ENCODE measurements at regions not wholly inside any gene's neighbourhood (a gene's known extent, or its start where the extent isn't known, plus 50 kb on each side); places are given as distances from the start of the nearest gene placed in this dataset.
A peak's percentile ranks its signal among the peaks of the same experiment; 100 is the strongest.

GRCh38 chr6:163962627-163963117, 548.2 kb downstream of the QKI start:
- no peak for DNase-seq

- DNase-seq, result no peak
Measured at GRCh38 chr6:163960128-163960527, 545.6 kb downstream of the QKI start.

GRCh38 chr6:163958646-163959045, 544.1 kb downstream of the QKI start:
- DNase-seq, result no peak

- peak; percentile 16 for DNase-seq
Measured at GRCh38 chr6:163956571-163957407, 542.3 kb downstream of the QKI start.

- no peak for DNase-seq
Measured at GRCh38 chr6:163955756-163956155, 541.2 kb downstream of the QKI start.

- DNase-seq, result no peak
Measured at GRCh38 chr6:163955096-163955495, 540.6 kb downstream of the QKI start.

- DNase-seq, result no peak
Measured at GRCh38 chr6:163954088-163954775, 539.7 kb downstream of the QKI start.

GRCh38 chr6:163952005-163952404, 537.5 kb downstream of the QKI start:
- no peak for DNase-seq

GRCh38 chr6:163951326-163951725, 536.8 kb downstream of the QKI start:
- DNase-seq, result no peak

GRCh38 chr6:163950159-163950558, 535.6 kb downstream of the QKI start:
- no peak for DNase-seq

GRCh38 chr6:163949431-163949830, 534.9 kb downstream of the QKI start:
- DNase-seq, result no peak

- no peak for DNase-seq
Measured at GRCh38 chr6:163948250-163948649, 533.7 kb downstream of the QKI start.

- DNase-seq, result no peak
Measured at GRCh38 chr6:163947276-163947675, 532.8 kb downstream of the QKI start.

- DNase-seq, result no peak
Measured at GRCh38 chr6:163946437-163946836, 531.9 kb downstream of the QKI start.

- no peak for DNase-seq
Measured at GRCh38 chr6:163945808-163946207, 531.3 kb downstream of the QKI start.

GRCh38 chr6:163944897-163945296, 530.4 kb downstream of the QKI start:
- DNase-seq, result no peak

- no peak for DNase-seq
Measured at GRCh38 chr6:163943607-163944385, 529.3 kb downstream of the QKI start.

GRCh38 chr6:163942790-163943189, 528.3 kb downstream of the QKI start:
- no peak for DNase-seq

- DNase-seq, result no peak
Measured at GRCh38 chr6:163941624-163941976, 527.1 kb downstream of the QKI start.

GRCh38 chr6:163940705-163941623, 526.4 kb downstream of the QKI start:
- no peak for DNase-seq

GRCh38 chr6:163937071-163937470, 522.6 kb downstream of the QKI start:
- DNase-seq, result no peak

- DNase-seq, result no peak
Measured at GRCh38 chr6:163935158-163935762, 520.7 kb downstream of the QKI start.

Data from DMS 273 treated with DMSO at 0.1 percent for 48 hours (cell line).